Stomach (tissue), 4 donors: ENCODE measurements at regions not wholly inside any gene's neighbourhood (a gene's known extent, or its start where the extent isn't known, plus 50 kb on each side); places are given as distances from the start of the nearest gene placed in this dataset.

Experiments used
- CTCF ChIP-seq, 7 experiments: fragments of 450-650 bp in 4 of 7; fragments of 200-600 bp in 3 of 7; sonication (generic) in 3 of 7; IDR thresholded peaks; one replicate each; pipeline ENCODE4 v1.5.1; 2016 to 2019; ENCODE audit warnings: antibody characterized with exemption in 7 of 7, control low read depth in 2 of 7, mild to moderate bottlenecking in 1 of 7
- POLR2A ChIP-seq, 4 donors: fragments of 450-650 bp; IDR thresholded peaks; one replicate each; pipeline ENCODE4 v1.6.1; 2016; ENCODE audit warnings: antibody characterized with exemption in 4 of 4, control low read depth in 2 of 4, mild to moderate bottlenecking in 1 of 4, moderate library complexity in 1 of 4
- POLR2AphosphoS5 ChIP-seq, 3 donors: sonication (generic); formaldehyde crosslinking; IDR thresholded peaks; one replicate each; pipeline ENCODE4 v1.6.1; 2016; ENCODE audit warnings: antibody characterized with exemption in 3 of 3

GRCh38 chr15:31727612-31728011 is 302.7 kb upstream of the CHRNA7 start:
- TF ChIP-seq CTCF (IDR thresholded peaks at IDR 0.05) (no peak), POLR2A (IDR thresholded peaks at IDR 0.05) (no peak), POLR2AphosphoS5 (IDR thresholded peaks at IDR 0.05) (no peak)
